ENCODE measurements at regions not wholly inside any gene's neighbourhood (a gene's known extent, or its start where the extent isn't known, plus 50 kb on each side); places are given as distances from the start of the nearest gene placed in this dataset.

DNA sequence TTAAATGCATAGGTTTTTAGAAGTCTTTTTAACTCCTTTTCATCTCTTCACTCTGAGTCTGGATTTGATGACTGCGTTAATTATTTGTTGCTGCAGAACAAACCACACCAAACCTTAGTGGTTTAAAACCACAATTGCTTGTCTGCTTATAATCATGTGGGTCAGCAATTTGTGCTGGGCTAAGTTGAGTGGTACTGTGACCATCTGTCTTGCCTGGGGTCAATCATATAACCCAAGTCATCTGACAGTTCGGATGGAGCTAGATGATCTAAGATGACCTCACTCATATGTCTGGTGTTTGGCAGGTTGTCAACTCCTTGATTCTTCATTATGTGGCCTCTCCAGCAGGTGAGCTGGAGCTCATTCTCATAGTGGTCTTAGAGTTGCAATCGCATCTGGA is 219.1 kb upstream of the ELAVL2 start:
- no peak for TF ChIP-seq POLR2A (IDR thresholded peaks at IDR 0.05)
- TF ChIP-seq, protein P1, sequence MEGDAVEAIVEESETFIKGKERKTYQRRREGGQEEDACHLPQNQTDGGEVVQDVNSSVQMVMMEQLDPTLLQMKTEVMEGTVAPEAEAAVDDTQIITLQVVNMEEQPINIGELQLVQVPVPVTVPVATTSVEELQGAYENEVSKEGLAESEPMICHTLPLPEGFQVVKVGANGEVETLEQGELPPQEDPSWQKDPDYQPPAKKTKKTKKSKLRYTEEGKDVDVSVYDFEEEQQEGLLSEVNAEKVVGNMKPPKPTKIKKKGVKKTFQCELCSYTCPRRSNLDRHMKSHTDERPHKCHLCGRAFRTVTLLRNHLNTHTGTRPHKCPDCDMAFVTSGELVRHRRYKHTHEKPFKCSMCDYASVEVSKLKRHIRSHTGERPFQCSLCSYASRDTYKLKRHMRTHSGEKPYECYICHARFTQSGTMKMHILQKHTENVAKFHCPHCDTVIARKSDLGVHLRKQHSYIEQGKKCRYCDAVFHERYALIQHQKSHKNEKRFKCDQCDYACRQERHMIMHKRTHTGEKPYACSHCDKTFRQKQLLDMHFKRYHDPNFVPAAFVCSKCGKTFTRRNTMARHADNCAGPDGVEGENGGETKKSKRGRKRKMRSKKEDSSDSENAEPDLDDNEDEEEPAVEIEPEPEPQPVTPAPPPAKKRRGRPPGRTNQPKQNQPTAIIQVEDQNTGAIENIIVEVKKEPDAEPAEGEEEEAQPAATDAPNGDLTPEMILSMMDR (IDR thresholded peaks at IDR 0.05 in 4 of 5, conservative IDR thresholded peaks at IDR 0.05 in 1 of 5), result no peak
- no peak for DNase-seq
- no peaks in the 10 kb centered on the region for H3K9me3 ChIP-seq

DNA sequence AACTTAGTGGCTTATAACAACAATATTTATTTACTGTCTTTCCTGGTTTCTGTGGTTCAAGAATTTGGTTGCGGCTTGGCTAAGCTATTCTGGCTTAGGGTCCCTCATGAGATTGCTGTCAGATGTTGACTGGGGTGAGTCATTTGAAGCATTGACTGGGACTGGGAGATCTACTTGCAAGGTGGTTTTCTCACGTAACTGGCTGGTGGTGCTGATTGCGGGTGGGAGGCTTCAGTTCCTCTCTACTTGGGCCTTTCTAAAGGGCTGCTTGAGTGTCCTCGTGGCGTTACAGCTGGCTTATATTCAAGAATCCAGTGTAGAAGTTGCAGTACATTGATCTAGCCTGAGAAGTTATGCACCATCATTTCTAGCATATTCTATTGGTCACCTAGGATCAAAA is 218.5 kb upstream of the ELAVL2 start:
- no peak for TF ChIP-seq POLR2A (IDR thresholded peaks at IDR 0.05)
- TF ChIP-seq, protein P1 (IDR thresholded peaks at IDR 0.05 in 4 of 5, conservative IDR thresholded peaks at IDR 0.05 in 1 of 5), result no peak
- ATAC-seq (no peak), DNase-seq (no peak)
- no peak overlapping the region for H3K4me3 ChIP-seq
- H3K27me3 ChIP-seq, result no peaks in the 10 kb centered on the region
- H3K4me1 ChIP-seq, result no peaks in the 10 kb centered on the region
- in situ Hi-C loops (cut with MboI; ENCODE audit: low sequenced_read_pairs in 4 of 4), result no loop called here
- H3K9me3 ChIP-seq, result no peaks in the 10 kb centered on the region
- intact Hi-C loops (cut with DNase I; ENCODE audit: low total_unique reads), result no loop called here
- no peak overlapping the region for H3K27ac ChIP-seq
- H3K36me3 ChIP-seq, result no peaks in the 10 kb centered on the region

More for the DNA sequence above, 219.1 kb upstream of the ELAVL2 start:
- Histone ChIP-seq H3K36me3 (no peaks in the 10 kb centered on the region), H3K27me3 (no peaks in the 10 kb centered on the region), H3K27ac (no peak overlapping the region), H3K4me1 (no peaks in the 10 kb centered on the region), H3K4me3 (no peak overlapping the region)
- intact Hi-C loops (cut with DNase I; ENCODE audit: low total_unique reads), result no loop called here
- ATAC-seq, result no peak
- in situ Hi-C loops (cut with MboI; ENCODE audit: low sequenced_read_pairs in 4 of 4), result no loop called here

DNA sequence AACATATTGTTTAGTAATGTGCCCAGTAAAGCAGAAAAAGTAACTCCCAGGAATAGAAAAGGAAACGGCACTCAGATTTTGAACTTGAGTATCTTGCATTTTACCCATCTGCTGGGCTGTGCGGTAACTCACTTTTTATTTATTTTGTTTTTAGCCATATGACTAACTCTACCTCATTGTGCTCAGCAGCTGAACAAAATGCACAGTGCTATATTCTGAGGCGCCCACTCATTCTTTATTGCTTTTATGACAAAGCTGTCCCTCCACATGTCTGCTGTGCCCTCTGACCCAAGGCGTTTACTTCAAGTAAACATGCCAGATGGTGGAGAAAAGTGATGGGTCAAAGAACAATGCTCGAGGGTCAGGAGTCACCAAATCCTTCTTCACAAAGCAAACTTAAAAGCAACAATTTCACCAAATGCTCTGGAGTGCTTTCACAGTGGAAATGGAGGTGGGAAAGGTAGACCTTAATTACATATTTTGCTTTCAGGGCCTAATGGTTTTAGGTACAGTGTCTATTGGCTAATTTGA is 215.2 kb upstream of the ELAVL2 start:
- intact Hi-C loops (cut with DNase I; ENCODE audit: low total_unique reads), result no loop called here
- in situ Hi-C loops (cut with MboI; ENCODE audit: low sequenced_read_pairs in 4 of 4), result no loop called here
- DNase-seq (no peak), ATAC-seq (no peak)
- TF ChIP-seq, protein P1 (IDR thresholded peaks at IDR 0.05 in 4 of 5, conservative IDR thresholded peaks at IDR 0.05 in 1 of 5), result no peak
- TF ChIP-seq POLR2A (IDR thresholded peaks at IDR 0.05), result no peak
- Histone ChIP-seq H3K9me3 (no peaks in the 10 kb centered on the region), H3K36me3 (no peaks in the 10 kb centered on the region), H3K27ac (no peak overlapping the region), H3K4me1 (no peaks in the 10 kb centered on the region), H3K4me3 (no peak overlapping the region), H3K27me3 (no peaks in the 10 kb centered on the region)

DNA sequence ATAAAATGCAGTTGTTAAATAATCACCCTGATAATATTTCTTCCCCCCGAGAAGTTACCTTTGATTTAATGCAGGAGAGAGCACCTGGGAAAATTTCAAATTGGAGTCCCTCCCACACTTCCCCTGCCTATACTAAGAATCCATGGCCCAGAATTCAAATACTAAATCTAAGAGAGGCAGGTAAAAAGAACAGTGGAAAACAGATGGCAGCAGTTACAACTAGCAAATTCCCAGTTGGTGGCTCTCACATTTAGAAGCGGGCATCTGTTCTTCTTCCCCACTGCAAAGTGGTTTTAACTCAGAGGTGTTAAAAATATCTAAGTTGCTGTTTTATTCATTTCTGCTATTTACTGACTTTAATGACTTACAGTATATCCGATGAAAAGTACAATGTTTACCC is 210.4 kb upstream of the ELAVL2 start:
- intact Hi-C loops (cut with DNase I; ENCODE audit: low total_unique reads) (no loop called here), in situ Hi-C loops (cut with MboI; ENCODE audit: low sequenced_read_pairs in 4 of 4) (no loop called here)
- no peaks in the 10 kb centered on the region for H3K4me1 ChIP-seq
- H3K9me3 ChIP-seq, result no peaks in the 10 kb centered on the region
- no peak for TF ChIP-seq POLR2A (IDR thresholded peaks at IDR 0.05)
- TF ChIP-seq, protein P1 (IDR thresholded peaks at IDR 0.05 in 4 of 5, conservative IDR thresholded peaks at IDR 0.05 in 1 of 5), result no peak
- H3K4me3 ChIP-seq, result no peak overlapping the region
- ATAC-seq, result no peak
- DNase-seq, result no peak
- H3K27ac ChIP-seq, result no peak overlapping the region
- H3K27me3 ChIP-seq, result no peaks in the 10 kb centered on the region
- no peaks in the 10 kb centered on the region for H3K36me3 ChIP-seq

DNA sequence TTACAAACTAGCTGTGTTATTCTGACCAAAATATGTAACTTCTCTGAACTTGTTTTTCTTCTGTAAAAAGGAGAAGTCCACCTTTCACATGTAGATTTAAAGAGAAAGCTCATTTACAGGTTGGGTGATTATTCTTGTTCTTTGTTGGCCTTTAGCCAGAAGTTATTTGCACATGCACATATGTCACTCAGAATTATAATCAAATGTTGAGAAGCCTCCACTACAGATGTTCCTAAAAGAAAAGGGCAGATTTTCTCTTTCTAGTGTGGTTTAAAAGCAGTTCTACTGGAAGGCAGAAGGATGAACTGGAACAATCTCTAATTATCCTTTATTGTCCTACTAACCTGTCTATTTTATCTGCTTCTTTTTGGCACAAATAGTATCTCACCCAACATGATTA is 209.8 kb upstream of the ELAVL2 start:
- Histone ChIP-seq H3K4me1 (no peaks in the 10 kb centered on the region), H3K36me3 (no peaks in the 10 kb centered on the region), H3K27ac (no peak overlapping the region), H3K9me3 (no peaks in the 10 kb centered on the region), H3K27me3 (no peaks in the 10 kb centered on the region), H3K4me3 (no peak overlapping the region)
- ATAC-seq, result no peak
- DNase-seq, result no peak
- in situ Hi-C loops (cut with MboI; ENCODE audit: low sequenced_read_pairs in 4 of 4), result no loop called here
- TF ChIP-seq POLR2A (IDR thresholded peaks at IDR 0.05), result no peak
- TF ChIP-seq, protein P1 (IDR thresholded peaks at IDR 0.05 in 4 of 5, conservative IDR thresholded peaks at IDR 0.05 in 1 of 5), result no peak
- intact Hi-C loops (cut with DNase I; ENCODE audit: low total_unique reads), result no loop called here

Data from gastrocnemius medialis (tissue), 4 donors.